ENCODE measurements at regions not wholly inside any gene's neighbourhood (a gene's known extent, or its start where the extent isn't known, plus 50 kb on each side); places are given as distances from the start of the nearest gene placed in this dataset.
"Not testable (repeated sequence)": the region's sequence is repeated elsewhere in the genome, so short reads cannot be mapped to it uniquely, and the experiment has no call there.

DNA sequence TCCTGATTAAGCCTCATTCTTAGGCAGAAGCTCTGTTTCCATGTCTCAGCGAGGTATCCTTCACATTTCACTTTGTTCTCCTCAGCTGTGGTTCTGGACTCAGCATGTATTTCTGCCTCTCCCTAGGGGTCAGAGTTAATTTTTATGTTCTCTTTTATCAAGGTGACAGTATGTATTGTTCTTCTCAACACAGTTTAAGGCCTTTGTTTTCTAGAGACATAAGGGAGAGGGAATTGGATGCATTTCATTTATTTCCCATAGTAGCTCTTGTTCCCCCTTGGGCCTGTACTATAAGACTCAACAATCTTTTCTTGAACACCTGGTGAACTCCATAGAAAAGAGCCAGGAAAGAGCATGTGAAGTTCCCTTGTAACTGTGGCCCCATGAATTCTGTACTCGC, 214.3 kb downstream of the ZWINT start:
- FAIRE-seq (no peak), DNase-seq (ENCODE audit: insufficient read length, low spot score) (no peak)
- TF ChIP-seq POLR2A (IDR thresholded peaks at IDR 0.05; ENCODE audit: low read depth, low read length): no peak

DNA sequence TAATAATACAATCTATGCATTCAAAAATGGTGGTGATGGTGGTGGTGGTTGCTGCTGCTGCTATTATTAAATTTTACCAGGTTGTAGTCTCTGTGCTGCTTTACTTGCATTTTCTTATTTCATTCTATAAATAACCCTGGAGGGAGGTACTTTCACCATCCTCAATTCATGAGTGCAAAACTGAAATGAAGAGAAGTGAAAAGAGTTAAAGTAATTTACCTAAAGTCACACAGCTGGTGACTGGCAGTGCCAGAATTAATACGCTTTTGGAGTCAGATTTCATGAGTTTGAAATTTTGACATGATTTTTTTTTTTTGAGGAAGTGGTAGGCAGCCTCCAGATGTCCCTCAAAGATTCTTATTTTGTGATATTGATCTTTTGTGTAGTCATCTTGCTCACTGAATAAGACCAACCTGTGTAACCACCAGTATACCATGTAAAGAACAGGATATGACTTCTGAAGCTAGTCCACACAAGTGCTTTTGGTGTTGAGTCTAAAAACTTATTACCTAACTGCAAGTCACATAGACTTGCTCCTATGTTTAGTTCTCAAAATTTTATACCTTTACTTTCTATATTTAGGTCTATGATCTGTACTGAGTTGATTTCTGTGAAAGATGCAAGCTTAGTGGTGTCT, 218.8 kb downstream of the ZWINT start:
- DNase-seq (ENCODE audit: insufficient read length, low spot score) (no peak), FAIRE-seq (no peak)
- no peak for TF ChIP-seq POLR2A (IDR thresholded peaks at IDR 0.05; ENCODE audit: low read depth, low read length)

DNA sequence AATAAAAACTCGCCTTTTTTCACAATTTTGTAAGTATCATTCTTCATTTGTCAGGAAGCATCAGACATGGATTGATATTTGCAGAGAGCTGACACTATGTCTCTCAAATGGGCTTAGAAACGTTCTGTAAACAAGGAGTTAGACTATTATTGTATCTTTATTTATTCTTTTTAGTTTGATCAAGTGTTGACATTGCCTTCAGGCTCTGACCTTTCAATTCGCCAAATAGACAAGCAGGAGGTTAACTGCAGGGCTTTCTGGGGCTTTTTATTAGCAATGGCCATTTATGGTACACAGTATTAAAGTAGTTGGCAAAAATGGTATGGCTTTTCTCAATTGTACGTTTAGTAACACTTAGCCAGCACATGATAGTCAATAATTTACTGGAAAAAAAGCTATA, 221.7 kb downstream of the ZWINT start:
- FAIRE-seq (no peak), DNase-seq (ENCODE audit: insufficient read length, low spot score) (no peak)
- no peak for TF ChIP-seq POLR2A (IDR thresholded peaks at IDR 0.05; ENCODE audit: low read depth, low read length)

DNA sequence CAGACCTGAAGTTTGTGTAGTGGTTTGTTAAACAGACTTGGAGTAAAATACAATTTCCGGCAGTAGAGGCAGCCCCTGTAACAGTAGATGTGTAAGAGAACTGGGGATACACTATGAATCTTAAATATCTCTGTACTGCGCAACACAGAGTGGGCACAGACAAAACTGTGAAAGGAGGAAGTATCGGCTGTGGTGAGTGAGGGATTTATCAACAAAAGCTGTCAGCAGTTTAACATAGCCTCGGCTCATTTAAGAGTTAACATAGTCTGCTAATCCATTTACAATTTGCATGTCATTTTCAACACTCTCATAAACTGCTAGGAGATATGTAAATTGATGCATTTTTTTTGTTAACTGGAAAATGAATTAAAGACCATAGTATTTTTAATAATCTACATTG, 225.2 kb downstream of the ZWINT start:
- no peak for TF ChIP-seq POLR2A (IDR thresholded peaks at IDR 0.05; ENCODE audit: low read depth, low read length)
- FAIRE-seq (no peak), DNase-seq (ENCODE audit: insufficient read length, low spot score) (no peak)

DNA sequence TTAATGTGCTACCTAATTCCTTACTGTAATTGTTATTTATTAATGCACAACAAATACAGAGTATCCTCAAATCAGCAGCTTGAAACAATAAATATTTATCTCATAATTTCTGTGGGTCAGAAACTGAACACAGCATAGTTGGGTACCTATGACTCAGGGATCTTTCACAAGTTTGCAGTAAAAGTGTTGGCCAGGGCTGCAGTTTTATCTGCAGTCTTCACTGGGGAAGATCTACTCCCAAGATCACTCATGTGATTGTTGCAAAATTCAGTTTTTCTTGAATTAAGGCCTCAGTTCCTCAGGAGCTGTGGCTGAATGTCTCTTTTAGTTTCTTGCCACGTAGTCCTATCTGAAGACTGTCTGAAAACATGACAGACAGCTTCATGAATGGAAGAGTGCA, 237.8 kb downstream of the ZWINT start:
- DNase-seq (ENCODE audit: insufficient read length, low spot score): no peak
- no peak for TF ChIP-seq POLR2A (IDR thresholded peaks at IDR 0.05; ENCODE audit: low read depth, low read length)
- FAIRE-seq: no peak

DNA sequence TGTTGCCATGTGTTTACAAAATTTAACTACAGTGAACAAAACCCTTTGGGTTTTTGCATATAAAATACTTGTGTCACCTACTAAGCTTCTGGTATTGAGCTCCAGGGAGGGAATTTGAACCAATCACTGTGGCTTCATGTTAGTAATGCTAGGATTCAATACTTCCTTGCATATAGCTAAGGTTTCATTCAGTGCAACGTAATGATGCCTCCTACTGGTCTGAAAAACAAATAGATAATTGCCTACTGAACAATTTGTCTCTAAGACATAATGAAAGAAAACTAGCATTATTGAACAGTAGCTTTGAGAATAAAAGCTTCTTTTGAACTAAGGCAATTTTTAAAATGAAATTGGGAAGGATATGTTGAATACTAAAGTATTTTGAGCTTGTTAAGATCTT, 244.4 kb downstream of the ZWINT start:
- no peak for DNase-seq (ENCODE audit: insufficient read length, low spot score)
- no peak for TF ChIP-seq POLR2A (IDR thresholded peaks at IDR 0.05; ENCODE audit: low read depth, low read length)
- peak; percentile 91 for FAIRE-seq

DNA sequence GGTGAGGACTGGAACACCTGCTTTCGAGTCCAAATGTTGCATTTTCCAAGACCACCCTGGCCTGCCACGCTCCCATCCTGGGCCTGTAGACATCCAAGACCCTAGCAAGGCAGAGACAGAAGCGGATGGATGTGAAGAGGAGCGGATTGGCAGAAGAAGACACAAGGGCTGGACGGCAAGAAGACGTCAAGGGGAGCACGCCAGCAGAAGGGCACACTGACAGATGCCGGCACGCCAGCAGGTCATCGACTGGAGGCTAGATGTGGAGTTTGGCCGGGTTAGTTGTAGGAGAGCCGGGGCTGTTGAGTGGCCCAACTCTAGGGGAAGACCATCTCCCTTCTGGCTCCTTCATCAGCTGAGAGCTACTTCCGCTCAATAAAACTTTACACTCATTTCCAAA, 251.6 kb downstream of the ZWINT start:
- FAIRE-seq (no peak), DNase-seq (ENCODE audit: insufficient read length, low spot score) (no peak)
- TF ChIP-seq POLR2A (IDR thresholded peaks at IDR 0.05; ENCODE audit: low read depth, low read length): no peak

DNA sequence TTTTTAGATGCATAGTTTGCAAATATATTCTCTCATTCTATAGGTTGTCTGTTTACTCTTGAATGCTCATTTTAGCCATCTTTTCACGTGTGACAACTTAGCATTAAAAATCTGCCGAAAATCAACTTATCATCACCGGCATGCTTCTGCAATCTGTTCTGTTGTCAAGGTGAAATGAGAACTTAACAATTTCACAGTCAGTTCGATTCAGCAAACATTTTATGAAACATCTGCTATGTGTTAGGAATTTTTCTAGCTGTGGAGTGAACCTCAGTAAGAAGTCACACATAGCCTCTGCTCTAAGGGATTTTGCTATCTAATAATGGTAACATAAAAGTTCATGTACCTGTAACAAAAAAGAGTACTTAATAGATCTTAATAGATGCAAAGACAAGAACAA, 256.1 kb downstream of the ZWINT start:
- TF ChIP-seq POLR2A (IDR thresholded peaks at IDR 0.05; ENCODE audit: low read depth, low read length): no peak
- DNase-seq (ENCODE audit: insufficient read length, low spot score) (no peak), FAIRE-seq (peak; percentile 43)

DNA sequence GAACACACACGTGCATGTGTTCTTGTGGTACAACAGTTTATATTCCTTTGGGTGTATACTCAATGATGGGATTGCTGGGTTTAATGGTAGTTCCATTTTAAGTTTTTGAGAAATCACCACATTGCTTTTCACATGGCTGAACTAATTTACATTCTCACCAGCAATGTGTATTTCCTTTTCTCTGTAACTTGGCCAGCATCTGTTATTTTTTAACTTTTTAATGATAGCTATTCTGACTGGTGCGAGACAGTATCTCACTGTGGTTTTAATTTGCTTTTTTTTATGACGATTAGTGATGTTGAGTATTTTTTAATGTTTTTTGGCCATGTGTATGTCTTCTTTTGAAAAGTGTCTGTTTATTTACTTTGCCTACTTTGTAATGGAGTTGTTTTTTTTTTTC, 256.6 kb downstream of the ZWINT start:
- FAIRE-seq (no peak), DNase-seq (ENCODE audit: insufficient read length, low spot score) (no peak)
- no peak for TF ChIP-seq POLR2A (IDR thresholded peaks at IDR 0.05; ENCODE audit: low read depth, low read length)

DNA sequence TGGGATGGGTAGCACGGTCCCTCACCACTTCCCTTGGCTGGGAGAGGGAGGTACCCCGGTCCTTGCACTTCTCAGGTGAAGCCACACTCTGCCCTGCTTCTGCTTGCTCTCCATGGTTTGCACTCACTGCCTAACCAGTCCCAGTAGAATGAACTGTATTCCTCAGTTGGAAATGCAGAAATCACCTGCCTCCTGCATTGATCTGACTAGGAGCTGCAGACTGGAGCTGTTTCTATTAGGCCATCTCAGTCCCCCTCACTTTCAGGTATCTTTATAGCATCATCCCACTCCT, 264.9 kb downstream of the ZWINT start:
- no peak for TF ChIP-seq POLR2A (IDR thresholded peaks at IDR 0.05; ENCODE audit: low read depth, low read length)
- no peak for DNase-seq (ENCODE audit: insufficient read length, low spot score)
- FAIRE-seq: no peak

DNA sequence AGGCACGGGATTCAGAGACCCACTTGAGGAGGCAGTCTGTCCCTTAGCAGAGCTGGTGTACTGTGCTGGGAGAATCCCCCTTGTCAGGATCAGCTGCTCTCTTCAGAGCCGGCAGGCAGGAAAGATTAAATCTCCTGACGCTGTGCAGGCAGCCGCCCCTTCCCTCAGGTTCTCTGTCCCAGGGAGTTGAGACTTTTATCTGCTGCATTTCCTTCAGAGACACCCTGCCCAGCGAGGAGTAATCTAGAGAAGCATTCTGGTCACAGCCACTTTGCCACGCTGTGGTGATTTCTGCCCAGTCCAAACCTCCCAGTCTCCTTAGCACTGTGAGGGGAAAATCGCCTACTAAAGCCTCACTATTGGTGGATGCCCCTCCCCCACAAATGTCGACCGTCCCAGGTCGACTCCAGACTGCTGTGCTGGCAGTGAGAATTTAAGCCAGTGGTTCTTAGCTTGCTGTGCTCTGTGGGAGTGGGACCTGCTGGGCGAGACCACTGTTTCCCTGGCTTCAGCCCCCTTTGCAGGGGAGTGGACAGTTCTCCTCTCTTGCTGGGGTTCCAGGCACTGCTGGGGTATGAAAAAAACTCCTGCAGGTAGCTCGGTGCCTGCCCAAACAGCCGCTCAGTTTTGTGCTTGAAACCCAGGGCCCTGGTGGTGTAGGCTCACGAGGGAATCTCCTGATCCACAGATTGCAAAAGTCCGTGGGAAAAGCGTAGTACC, 265.4 kb downstream of the ZWINT start:
- TF ChIP-seq POLR2A (IDR thresholded peaks at IDR 0.05; ENCODE audit: low read depth, low read length): no peak
- no peak for DNase-seq (ENCODE audit: insufficient read length, low spot score)
- FAIRE-seq: no peak

DNA sequence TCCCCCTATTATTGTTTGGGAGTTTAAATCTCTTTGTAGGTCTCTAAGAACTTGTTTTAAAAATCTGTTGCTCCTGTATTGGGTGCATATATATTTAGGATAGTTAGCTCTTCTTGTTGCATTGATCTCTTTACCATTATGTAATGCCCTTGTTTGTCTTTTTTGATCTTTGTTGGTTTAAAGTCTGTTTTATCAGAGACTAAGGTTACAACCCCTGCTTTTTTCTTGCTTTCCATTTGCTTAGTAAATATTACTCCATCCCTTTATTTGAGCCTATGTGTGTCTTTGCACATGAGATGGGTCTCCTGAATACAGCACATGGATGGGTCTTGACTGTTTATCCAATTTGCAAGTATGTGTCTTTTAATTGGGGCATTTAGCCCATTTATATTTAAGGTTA, 267.4 kb downstream of the ZWINT start:
- not testable (repeated sequence) for DNase-seq (ENCODE audit: insufficient read length, low spot score); FAIRE-seq

DNA sequence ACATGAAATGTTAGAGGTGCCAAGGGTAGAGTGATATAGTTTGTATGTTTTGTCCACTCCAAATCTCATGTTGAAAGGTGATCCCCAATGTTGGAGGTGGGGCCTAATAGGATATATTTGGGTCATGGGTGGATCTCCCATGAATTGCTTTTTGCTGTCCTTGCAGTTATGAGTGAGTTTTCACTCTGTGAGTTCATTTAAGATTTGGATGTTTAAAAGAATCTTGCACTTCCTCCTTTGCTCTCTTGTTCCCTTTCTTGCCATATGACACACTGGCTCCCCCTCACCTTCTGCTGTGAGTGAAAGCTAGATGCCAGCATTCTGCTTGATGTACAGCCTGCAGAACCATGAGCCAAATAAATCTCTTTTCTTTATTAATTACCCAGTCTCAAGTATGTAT, 269.2 kb downstream of the ZWINT start:
- TF ChIP-seq POLR2A (IDR thresholded peaks at IDR 0.05; ENCODE audit: low read depth, low read length): no peak
- FAIRE-seq (no peak), DNase-seq (ENCODE audit: insufficient read length, low spot score) (no peak)

DNA sequence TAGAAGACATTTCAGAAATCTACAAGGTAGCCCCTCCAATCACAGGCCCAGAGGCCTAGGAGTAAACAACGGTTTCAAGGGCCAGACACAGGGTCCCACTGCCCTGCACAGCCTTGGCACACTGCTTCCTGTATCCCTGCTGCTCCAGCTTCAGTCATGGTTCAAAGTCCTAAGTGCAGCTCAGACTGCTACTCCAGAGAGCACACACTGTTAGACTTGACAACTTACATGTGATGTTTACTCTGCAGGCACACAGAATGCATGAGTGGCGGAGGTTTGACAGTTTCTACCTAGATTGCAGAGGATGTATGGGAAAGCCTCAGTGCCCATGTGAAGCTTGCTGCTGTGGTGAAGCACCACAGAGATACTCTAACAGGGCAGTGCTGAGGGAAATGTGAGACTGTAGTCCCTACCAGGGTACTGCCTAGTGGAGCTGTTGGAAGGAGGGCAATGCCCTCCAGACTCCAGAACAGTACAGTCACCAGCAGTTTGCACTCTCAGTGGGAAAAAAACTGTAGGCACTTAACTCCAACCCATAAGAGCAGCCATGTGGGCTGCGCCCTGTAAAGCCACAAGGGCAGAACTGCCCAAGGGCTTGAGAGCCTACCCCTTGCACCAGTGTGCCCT, 270.0 kb downstream of the ZWINT start:
- FAIRE-seq: no peak
- DNase-seq (ENCODE audit: insufficient read length, low spot score): no peak
- TF ChIP-seq POLR2A (IDR thresholded peaks at IDR 0.05; ENCODE audit: low read depth, low read length): no peak

DNA sequence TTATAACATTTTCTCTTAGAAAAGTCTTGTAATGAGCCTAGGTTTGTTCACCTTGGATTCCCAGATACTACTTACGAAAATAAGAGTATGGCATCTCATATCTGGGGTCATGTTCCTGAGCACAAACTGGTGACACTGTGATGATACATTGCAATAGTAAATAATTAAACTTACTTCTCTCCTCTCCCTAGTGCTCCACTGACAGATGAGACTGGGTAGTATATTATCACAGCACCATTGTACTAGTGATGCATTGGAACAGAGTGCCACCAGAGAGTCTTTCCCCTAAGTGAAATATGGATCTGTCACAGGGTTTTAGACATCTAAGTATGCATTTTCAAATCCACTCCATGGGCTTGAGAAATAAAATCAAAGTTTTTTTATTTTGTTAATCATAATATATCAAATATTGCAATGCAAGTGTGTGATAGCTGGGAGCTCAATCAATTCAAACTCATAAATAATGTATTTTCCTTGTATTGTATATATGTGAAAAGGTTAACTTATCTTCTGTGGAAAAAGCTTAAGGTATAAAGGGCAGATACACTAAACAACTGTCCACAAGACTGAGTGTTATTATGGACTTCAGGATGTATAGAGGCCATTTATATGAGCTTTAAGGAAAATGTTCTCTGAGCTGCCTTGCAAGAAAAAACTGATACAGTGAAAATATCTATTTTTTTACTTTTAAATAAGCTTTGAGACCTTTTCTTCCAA, 275.5 kb downstream of the ZWINT start:
- TF ChIP-seq POLR2A (IDR thresholded peaks at IDR 0.05; ENCODE audit: low read depth, low read length): no peak
- FAIRE-seq (no peak), DNase-seq (ENCODE audit: insufficient read length, low spot score) (no peak)

All from H54 (cell line).